ENCODE measurements at regions not wholly inside any gene's neighbourhood (a gene's known extent, or its start where the extent isn't known, plus 50 kb on each side); places are given as distances from the start of the nearest gene placed in this dataset.

DNA sequence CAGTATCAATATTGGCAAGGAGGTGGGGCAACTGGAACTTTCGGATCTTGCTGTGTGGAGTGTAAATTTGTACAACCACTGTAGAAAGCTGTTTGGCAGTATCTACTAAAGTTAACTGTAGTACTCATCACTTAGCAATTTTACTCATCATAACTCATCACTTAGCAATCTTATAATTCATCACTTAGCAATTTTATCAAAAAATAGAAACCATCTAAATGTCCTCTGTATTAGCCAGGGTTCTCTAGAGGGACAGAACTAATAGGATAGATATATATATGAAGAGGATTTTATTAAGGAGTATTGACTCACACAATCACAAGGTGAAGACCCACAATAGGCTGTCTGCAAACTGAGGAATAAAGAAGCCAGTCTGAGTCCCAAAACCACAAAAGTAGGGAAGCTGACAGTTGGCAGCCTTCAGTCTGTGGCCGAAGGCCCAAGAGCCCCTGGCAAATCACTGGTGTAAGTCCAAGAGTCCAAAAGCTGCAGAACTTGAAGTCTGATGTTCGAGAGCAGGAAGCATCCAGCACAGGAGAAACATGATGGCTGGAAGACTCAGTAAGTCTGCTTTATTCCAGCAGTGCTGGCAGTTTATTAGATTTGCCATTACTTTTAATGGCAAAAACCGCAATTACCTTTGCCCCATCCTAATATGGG, 92.9 kb upstream of the USP47 start:
- Mint-ChIP-seq H3K9me3 (ENCODE audit: low read depth) (peaks cover 4% of the 10 kb centered on the region), H3K4me1 (ENCODE audit: low read depth) (no peaks in the 10 kb centered on the region), H3K27ac (no peak overlapping the region), H3K4me3 (ENCODE audit: low read depth) (no peak overlapping the region), H3K36me3 (ENCODE audit: insufficient read depth) (no peaks in the 10 kb centered on the region), H3K27me3 (no peaks in the 10 kb centered on the region)
- no peak for TF ChIP-seq CTCF (IDR thresholded peaks at IDR 0.05; ENCODE audit: unreplicated experiment)
- DNase-seq (ENCODE audit: low spot score, unreplicated experiment) = no peak

GRCh38 chr11:11747570-11747969, 94.2 kb upstream of the USP47 start:
- Mint-ChIP-seq H3K4me3 (ENCODE audit: low read depth) (no peak overlapping the region), H3K9me3 (ENCODE audit: low read depth) (peaks cover 4% of the 10 kb centered on the region), H3K27me3 (no peaks in the 10 kb centered on the region), H3K27ac (no peak overlapping the region), H3K36me3 (ENCODE audit: insufficient read depth) (no peaks in the 10 kb centered on the region), H3K4me1 (ENCODE audit: low read depth) (no peaks in the 10 kb centered on the region)
- DNase-seq (ENCODE audit: low spot score, unreplicated experiment) = no peak
- no peak for TF ChIP-seq CTCF (IDR thresholded peaks at IDR 0.05; ENCODE audit: unreplicated experiment)

GRCh38 chr11:11746449-11746848, 95.3 kb upstream of the USP47 start:
- Mint-ChIP-seq H3K27ac (no peak overlapping the region), H3K9me3 (ENCODE audit: low read depth) (peaks cover 4% of the 10 kb centered on the region), H3K36me3 (ENCODE audit: insufficient read depth) (no peaks in the 10 kb centered on the region), H3K27me3 (no peaks in the 10 kb centered on the region), H3K4me3 (ENCODE audit: low read depth) (no peak overlapping the region), H3K4me1 (ENCODE audit: low read depth) (no peaks in the 10 kb centered on the region)
- TF ChIP-seq CTCF (IDR thresholded peaks at IDR 0.05; ENCODE audit: unreplicated experiment) = no peak
- DNase-seq (ENCODE audit: low spot score, unreplicated experiment) = no peak

DNA sequence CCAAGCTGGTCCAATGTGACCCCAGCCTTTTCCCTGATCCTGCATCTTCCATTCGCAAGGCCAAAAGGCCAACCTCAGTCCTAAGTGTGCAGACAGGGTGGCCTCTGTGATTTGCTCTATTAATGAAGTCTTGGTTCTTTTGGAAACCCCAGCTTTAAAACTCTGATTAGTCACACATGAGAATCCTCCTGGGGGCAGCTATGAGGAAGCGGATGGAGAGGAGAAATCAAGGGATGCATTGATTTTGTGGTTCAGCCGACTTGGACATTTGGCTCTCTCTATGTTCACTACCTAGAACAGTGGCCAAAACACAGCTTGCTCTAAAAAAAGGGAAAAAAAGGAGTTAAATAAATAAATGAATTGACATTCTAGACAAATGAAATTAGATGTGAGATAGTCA, 98.6 kb upstream of the USP47 start:
- Mint-ChIP-seq H3K36me3 (ENCODE audit: insufficient read depth) (no peaks in the 10 kb centered on the region), H3K4me1 (ENCODE audit: low read depth) (no peaks in the 10 kb centered on the region), H3K27me3 (no peaks in the 10 kb centered on the region), H3K9me3 (ENCODE audit: low read depth) (no peaks in the 10 kb centered on the region), H3K27ac (no peak overlapping the region), H3K4me3 (ENCODE audit: low read depth) (no peak overlapping the region)
- no peak for DNase-seq (ENCODE audit: low spot score, unreplicated experiment)
- no peak for TF ChIP-seq CTCF (IDR thresholded peaks at IDR 0.05; ENCODE audit: unreplicated experiment)

DNA sequence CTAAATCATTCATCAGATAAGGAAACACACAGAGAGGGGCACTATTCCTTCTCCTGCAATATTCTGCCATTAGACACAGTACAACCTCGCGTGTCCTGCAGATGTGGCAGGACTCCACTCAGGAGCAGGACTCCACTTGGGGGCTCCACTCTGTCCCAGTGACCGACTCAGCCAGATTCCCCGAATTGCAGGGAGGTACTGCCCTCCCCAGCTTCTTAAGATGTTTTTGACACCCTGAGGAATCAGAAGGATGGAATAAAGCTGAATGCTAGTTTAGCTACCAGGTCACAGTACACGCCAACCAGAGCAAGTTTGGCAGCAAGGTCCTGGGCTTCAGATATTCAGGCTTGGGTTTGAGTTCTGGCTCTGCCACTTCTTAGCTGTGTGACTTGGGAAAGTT, 99.3 kb upstream of the USP47 start:
- Mint-ChIP-seq H3K27me3 (no peaks in the 10 kb centered on the region), H3K4me3 (ENCODE audit: low read depth) (no peak overlapping the region), H3K27ac (no peak overlapping the region), H3K36me3 (ENCODE audit: insufficient read depth) (no peaks in the 10 kb centered on the region), H3K9me3 (ENCODE audit: low read depth) (no peaks in the 10 kb centered on the region), H3K4me1 (ENCODE audit: low read depth) (no peaks in the 10 kb centered on the region)
- no peak for TF ChIP-seq CTCF (IDR thresholded peaks at IDR 0.05; ENCODE audit: unreplicated experiment)
- no peak for DNase-seq (ENCODE audit: low spot score, unreplicated experiment)
